Thoracic aorta (tissue), 2 donors: ENCODE measurements at regions not wholly inside any gene's neighbourhood (a gene's known extent, or its start where the extent isn't known, plus 50 kb on each side); places are given as distances from the start of the nearest gene placed in this dataset.

Experiments used
- ATAC-seq: fragments of 150-250 bp; one replicate; pipeline ENCODE4 v1.8.0; 2017; ENCODE audit warnings: low read depth; ENCODE audit not compliant: insufficient number of reproducible peaks, low FRiP score
- DNase-seq: peaks from one replicate; pipeline ENCODE4 v3.0.0-alpha.2; 2020; ENCODE audit warnings: low spot score
- H3K27ac ChIP-seq, 2 donors: fragments of 200-600 bp; sonication (generic); 1 replicate in 1 of 2; 2 replicates in 1 of 2; pipeline ENCODE4 v1.5.1; 2016; ENCODE audit warnings: mild to moderate bottlenecking in 2 of 2, moderate library complexity in 2 of 2
- H3K27me3 ChIP-seq: fragments of 200-600 bp; sonication (generic); replicated peaks from 2 replicates; pipeline ENCODE4 v1.6.0; 2016; ENCODE audit warnings: mild to moderate bottlenecking; ENCODE audit not compliant: insufficient read depth
- H3K36me3 ChIP-seq: fragments of 200-600 bp; sonication (generic); one replicate; pipeline ENCODE4 v1.5.1; 2016
- H3K4me1 ChIP-seq, 2 donors: fragments of 200-600 bp; sonication (generic); 1 replicate in 1 of 2; 2 replicates in 1 of 2; pipeline versions ENCODE4 v1.5.1 to v1.6.0; 2016; ENCODE audit warnings: low read depth in 2 of 2, mild to moderate bottlenecking in 1 of 2; ENCODE audit not compliant: control insufficient read depth in 1 of 2
- H3K4me3 ChIP-seq: fragments of 200-600 bp; sonication (generic); 2 replicates; pipeline ENCODE4 v1.5.1; 2016; ENCODE audit warnings: mild to moderate bottlenecking
- H3K9me3 ChIP-seq: fragments of 200-600 bp; sonication (generic); 2 replicates; pipeline ENCODE4 v1.5.1; 2016
- CTCF ChIP-seq: fragments of 200-600 bp; sonication (generic); IDR thresholded peaks from one replicate; pipeline ENCODE4 v1.5.1; 2019; ENCODE audit warnings: antibody characterized with exemption

- Histone ChIP-seq H3K4me1 (no peaks in the 10 kb centered on the region), H3K36me3 (no peaks in the 10 kb centered on the region), H3K4me3 (no peak overlapping the region), H3K9me3 (no peaks in the 10 kb centered on the region), H3K27ac (no peak overlapping the region), H3K27me3 (no peaks in the 10 kb centered on the region)
- TF ChIP-seq CTCF, result no peak
- ATAC-seq (no peak), DNase-seq (no peak)
These were observed 198.0 kb downstream of the GABRG1 start for GRCh38 chr4:45925809-45926208.

GRCh38 chr4:45920861-45921260 is 203.0 kb downstream of the GABRG1 start:
- no peak for DNase-seq
- H3K27me3 ChIP-seq, result no peaks in the 10 kb centered on the region
- no peak overlapping the region for H3K4me3 ChIP-seq
- ATAC-seq, result no peak
- H3K36me3 ChIP-seq, result no peaks in the 10 kb centered on the region
- no peak overlapping the region for H3K27ac ChIP-seq
- no peaks in the 10 kb centered on the region for H3K4me1 ChIP-seq
- no peak for TF ChIP-seq CTCF
- H3K9me3 ChIP-seq, result no peaks in the 10 kb centered on the region

GRCh38 chr4:45910511-45910910 is 213.3 kb downstream of the GABRG1 start:
- no peaks in the 10 kb centered on the region for H3K4me1 ChIP-seq
- no peaks in the 10 kb centered on the region for H3K27me3 ChIP-seq
- ATAC-seq (no peak), DNase-seq (no peak)
- TF ChIP-seq CTCF, result no peak
- H3K4me3 ChIP-seq, result no peak overlapping the region
- no peaks in the 10 kb centered on the region for H3K36me3 ChIP-seq
- H3K27ac ChIP-seq, result no peak overlapping the region
- no peaks in the 10 kb centered on the region for H3K9me3 ChIP-seq

- DNase-seq (no peak), ATAC-seq (no peak)
- no peaks in the 10 kb centered on the region for H3K4me1 ChIP-seq
- TF ChIP-seq CTCF, result no peak
- H3K9me3 ChIP-seq, result no peaks in the 10 kb centered on the region
- no peak overlapping the region for H3K27ac ChIP-seq
- no peaks in the 10 kb centered on the region for H3K36me3 ChIP-seq
- no peak overlapping the region for H3K4me3 ChIP-seq
- no peaks in the 10 kb centered on the region for H3K27me3 ChIP-seq
These were observed 225.8 kb downstream of the GABRG1 start for GRCh38 chr4:45897946-45898585.

- no peaks in the 10 kb centered on the region for H3K27me3 ChIP-seq
- no peak overlapping the region for H3K4me3 ChIP-seq
- DNase-seq, result no peak
- H3K27ac ChIP-seq, result no peak overlapping the region
- no peak for TF ChIP-seq CTCF
- no peaks in the 10 kb centered on the region for H3K36me3 ChIP-seq
- no peaks in the 10 kb centered on the region for H3K9me3 ChIP-seq
- no peaks in the 10 kb centered on the region for H3K4me1 ChIP-seq
- no peak for ATAC-seq
These were observed 240.4 kb downstream of the GABRG1 start for GRCh38 chr4:45883421-45883820.
